GM19238 (cell line): ENCODE measurements at regions not wholly inside any gene's neighbourhood (a gene's known extent, or its start where the extent isn't known, plus 50 kb on each side); places are given as distances from the start of the nearest gene placed in this dataset.
"Not testable (repeated sequence)": the region's sequence is repeated elsewhere in the genome, so short reads cannot be mapped to it uniquely, and the experiment has no call there.

Source experiments
- DNase-seq: peaks from one replicate; pipeline ENCODE4 v3.0.0; 2011; ENCODE audit warnings: low spot score; ENCODE audit not compliant: insufficient read length

- DNase-seq, result no peak
Measured at GRCh38 chr2:207354462-207354861, 175.3 kb upstream of the CREB1 start.

- DNase-seq, result no peak
Measured at GRCh38 chr2:207356567-207356966, 173.2 kb upstream of the CREB1 start.

- DNase-seq, result no peak
Measured at GRCh38 chr2:207357216-207357615, 172.5 kb upstream of the CREB1 start.

GRCh38 chr2:207362716-207363115 lies 167.0 kb upstream of the CREB1 start:
- no peak for DNase-seq

GRCh38 chr2:207363761-207364290 lies 165.9 kb upstream of the CREB1 start:
- DNase-seq, result no peak

GRCh38 chr2:207370646-207371045 lies 159.1 kb upstream of the CREB1 start:
- DNase-seq, result no peak

GRCh38 chr2:207371877-207372276 lies 157.9 kb upstream of the CREB1 start:
- DNase-seq, result no peak

- no peak for DNase-seq
Measured at GRCh38 chr2:207372483-207372882, 157.3 kb upstream of the CREB1 start.

- no peak for DNase-seq
Measured at GRCh38 chr2:207375207-207375875, 154.4 kb upstream of the CREB1 start.

GRCh38 chr2:207378620-207379019 lies 151.1 kb upstream of the CREB1 start:
- DNase-seq, result not testable (repeated sequence)

- no peak for DNase-seq
Measured at GRCh38 chr2:207385076-207385475, 144.7 kb upstream of the CREB1 start.

GRCh38 chr2:207385903-207386302 lies 143.9 kb upstream of the CREB1 start:
- DNase-seq, result no peak

GRCh38 chr2:207387001-207387571 lies 142.7 kb upstream of the CREB1 start:
- DNase-seq, result no peak

GRCh38 chr2:207390302-207391095 lies 139.3 kb upstream of the CREB1 start:
- DNase-seq, result no peak

- DNase-seq, result no peak
Measured at GRCh38 chr2:207394203-207394781, 135.5 kb upstream of the CREB1 start.

GRCh38 chr2:207394812-207395534 lies 134.8 kb upstream of the CREB1 start:
- no peak for DNase-seq

- no peak for DNase-seq
Measured at GRCh38 chr2:207395535-207396251, 134.1 kb upstream of the CREB1 start.

- no peak for DNase-seq
Measured at GRCh38 chr2:207397917-207398655, 131.7 kb upstream of the CREB1 start.

GRCh38 chr2:207399301-207399700 lies 130.5 kb upstream of the CREB1 start:
- no peak for DNase-seq

- no peak for DNase-seq
Measured at GRCh38 chr2:207401338-207401737, 128.4 kb upstream of the CREB1 start.
